LNCaP clone FGC (cell line): ENCODE measurements at regions not wholly inside any gene's neighbourhood (a gene's known extent, or its start where the extent isn't known, plus 50 kb on each side); places are given as distances from the start of the nearest gene placed in this dataset.
"Not testable (repeated sequence)": the region's sequence is repeated elsewhere in the genome, so short reads cannot be mapped to it uniquely, and the experiment has no call there.

Experiments used
- DNase-seq: peaks from one replicate; pipeline ENCODE4 v3.0.0-alpha.2; 2011; ENCODE audit warnings: low read depth
- H3K4me3 ChIP-seq: 2 replicates; pipeline ENCODE4 v1.5.1; 2011; ENCODE audit warnings: mild to moderate bottlenecking, low read depth, low read length, control low read depth
- TF ChIP-seq, protein P1 (sequence below): IDR thresholded peaks from 2 replicates; pipeline ENCODE4 v1.5.1; 2012; ENCODE audit warnings: mild to moderate bottlenecking; ENCODE audit not compliant: control insufficient read depth, insufficient read depth; ENCODE audit errors: extremely low read depth

DNA sequence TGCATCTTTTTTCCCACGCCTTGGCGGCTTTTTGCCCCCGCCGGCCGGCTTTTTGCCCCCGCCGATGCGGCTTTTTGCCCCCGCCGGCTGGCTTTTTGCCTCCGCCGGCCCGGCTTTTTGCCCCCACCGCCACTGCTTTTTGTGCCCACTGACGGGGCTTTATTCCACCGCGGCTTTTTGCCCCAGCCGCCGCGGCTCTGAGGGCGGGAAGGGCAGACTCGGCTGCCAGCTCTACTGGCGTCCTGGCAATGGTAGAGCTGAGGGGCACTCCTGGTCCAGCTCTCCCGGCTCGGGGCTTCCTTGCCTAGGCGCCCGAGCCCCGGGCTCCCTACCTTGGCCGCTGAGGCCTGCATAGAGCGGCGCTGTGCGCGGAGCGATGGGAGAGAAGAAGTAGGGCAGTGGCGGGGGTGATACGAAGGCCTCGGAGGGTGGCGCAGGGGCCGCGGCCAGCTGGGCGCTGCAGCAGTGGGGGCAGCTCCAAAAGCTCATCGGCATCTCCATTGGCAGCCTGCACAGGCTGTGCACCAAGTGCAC, 591.4 kb downstream of the TP53TG3F start:
- no peak overlapping the region for H3K4me3 ChIP-seq
- TF ChIP-seq, protein P1, sequence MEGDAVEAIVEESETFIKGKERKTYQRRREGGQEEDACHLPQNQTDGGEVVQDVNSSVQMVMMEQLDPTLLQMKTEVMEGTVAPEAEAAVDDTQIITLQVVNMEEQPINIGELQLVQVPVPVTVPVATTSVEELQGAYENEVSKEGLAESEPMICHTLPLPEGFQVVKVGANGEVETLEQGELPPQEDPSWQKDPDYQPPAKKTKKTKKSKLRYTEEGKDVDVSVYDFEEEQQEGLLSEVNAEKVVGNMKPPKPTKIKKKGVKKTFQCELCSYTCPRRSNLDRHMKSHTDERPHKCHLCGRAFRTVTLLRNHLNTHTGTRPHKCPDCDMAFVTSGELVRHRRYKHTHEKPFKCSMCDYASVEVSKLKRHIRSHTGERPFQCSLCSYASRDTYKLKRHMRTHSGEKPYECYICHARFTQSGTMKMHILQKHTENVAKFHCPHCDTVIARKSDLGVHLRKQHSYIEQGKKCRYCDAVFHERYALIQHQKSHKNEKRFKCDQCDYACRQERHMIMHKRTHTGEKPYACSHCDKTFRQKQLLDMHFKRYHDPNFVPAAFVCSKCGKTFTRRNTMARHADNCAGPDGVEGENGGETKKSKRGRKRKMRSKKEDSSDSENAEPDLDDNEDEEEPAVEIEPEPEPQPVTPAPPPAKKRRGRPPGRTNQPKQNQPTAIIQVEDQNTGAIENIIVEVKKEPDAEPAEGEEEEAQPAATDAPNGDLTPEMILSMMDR, result no peak
- no peak for DNase-seq

DNA sequence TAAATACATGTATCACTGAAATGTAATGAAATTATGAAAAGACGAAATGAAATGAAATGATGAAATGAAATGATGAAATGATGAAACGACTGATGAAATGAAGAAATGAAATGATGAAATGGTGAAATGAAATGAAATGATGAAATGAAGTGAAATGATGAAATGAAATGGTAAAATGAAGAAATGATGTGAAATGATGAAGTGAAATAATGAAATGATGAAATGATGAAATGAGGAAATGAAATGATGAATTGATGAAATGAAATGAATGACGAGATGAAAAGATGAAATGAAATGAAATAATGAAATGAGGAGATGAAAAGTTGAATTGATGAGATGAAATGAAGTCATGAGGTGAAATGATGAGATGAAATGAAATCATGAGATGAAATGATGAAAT, 594.7 kb downstream of the TP53TG3F start:
- DNase-seq, result no peak
- H3K4me3 ChIP-seq, result no peak overlapping the region
- TF ChIP-seq, protein P1, result no peak

GRCh38 chr16:34054969-34055368, 595.6 kb downstream of the TP53TG3F start:
- no peak for DNase-seq
- TF ChIP-seq, protein P1, result no peak
- H3K4me3 ChIP-seq, result no peak overlapping the region

DNA sequence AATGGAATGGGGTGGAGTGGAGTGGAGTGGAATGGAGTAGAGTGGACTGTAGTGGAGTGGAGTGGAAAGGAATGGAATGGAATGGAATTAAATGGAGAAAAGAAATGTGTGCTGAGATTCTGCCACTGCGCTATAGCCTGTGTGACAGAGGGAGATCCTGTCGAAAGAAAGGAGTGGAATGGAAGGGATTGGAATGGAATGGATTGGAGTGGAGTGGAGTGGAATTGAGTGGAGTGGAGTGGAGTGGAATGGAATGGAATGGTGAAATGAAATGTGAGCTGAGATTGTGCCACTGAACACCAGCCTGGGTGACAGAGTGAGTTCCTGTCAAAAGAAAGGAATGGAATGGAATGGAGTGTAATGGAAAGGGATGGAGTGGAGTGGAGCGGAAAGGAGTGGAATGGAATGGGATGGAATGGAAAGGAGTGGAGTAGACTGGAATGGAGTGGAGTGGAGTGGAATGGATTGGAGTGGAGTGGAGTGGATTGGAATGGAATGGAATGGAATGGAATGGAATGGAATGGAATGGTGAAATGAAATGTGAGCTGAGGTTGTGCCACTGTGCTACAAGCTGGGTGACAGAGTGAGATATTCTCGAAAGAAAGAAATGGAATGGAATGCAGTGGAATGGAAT, 603.3 kb downstream of the TP53TG3F start:
- DNase-seq, H3K4me3 ChIP-seq: not testable (repeated sequence)

GRCh38 chr16:34063498-34064157, 604.2 kb downstream of the TP53TG3F start:
- not testable (repeated sequence) for H3K4me3 ChIP-seq, DNase-seq

DNA sequence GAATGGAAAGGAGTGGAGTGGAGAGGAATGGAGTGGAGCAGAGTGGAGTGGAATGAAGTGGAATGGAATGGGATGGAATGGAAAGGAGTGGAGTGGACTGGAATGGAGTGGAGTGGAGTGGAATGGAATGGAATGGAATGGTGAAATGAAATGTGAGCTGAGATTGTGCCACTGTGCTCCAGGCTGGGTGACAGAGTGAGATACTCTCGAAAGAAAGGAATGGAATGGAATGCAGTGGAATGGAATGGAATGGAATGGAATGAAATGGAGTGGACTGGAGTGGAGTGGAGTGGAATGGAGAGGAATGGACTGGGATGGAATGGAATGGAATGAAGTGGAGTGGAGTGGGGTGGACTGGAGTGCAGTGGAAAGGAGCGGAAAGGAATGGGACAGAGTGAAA, 605.2 kb downstream of the TP53TG3F start:
- not testable (repeated sequence) for H3K4me3 ChIP-seq, DNase-seq

- not testable (repeated sequence) for DNase-seq, H3K4me3 ChIP-seq
Observed at GRCh38 chr16:34069731-34070130, 610.3 kb downstream of the TP53TG3F start.

GRCh38 chr16:34078691-34079090, 619.3 kb downstream of the TP53TG3F start:
- H3K4me3 ChIP-seq, result no peak overlapping the region
- TF ChIP-seq, protein P1, result no peak
- peak; percentile 10 for DNase-seq

DNA sequence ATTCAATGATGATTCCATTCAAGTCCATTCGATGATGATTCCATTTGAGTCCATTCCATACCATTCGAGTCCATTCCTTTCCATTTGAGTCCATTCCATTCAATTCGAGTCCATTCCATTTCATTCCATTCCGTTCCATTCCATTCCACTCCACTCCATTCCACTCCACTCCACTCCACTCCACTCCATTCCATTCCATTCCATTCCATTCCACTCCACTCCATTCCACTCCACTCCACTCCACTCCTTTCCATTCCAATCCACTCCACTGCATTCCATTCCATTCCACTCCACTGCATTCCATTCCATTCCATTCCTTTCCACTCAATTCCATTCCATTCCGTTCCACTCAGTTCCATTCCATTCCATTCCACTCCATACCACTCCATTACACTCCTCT, 625.6 kb downstream of the TP53TG3F start:
- H3K4me3 ChIP-seq, DNase-seq: not testable (repeated sequence)

- DNase-seq, H3K4me3 ChIP-seq: not testable (repeated sequence)
Observed at GRCh38 chr16:34095006-34095405, 635.6 kb downstream of the TP53TG3F start.

GRCh38 chr16:34096911-34097310, 637.5 kb downstream of the TP53TG3F start:
- not testable (repeated sequence) for H3K4me3 ChIP-seq, DNase-seq

GRCh38 chr16:34097326-34097725, 637.9 kb downstream of the TP53TG3F start:
- not testable (repeated sequence) for DNase-seq, H3K4me3 ChIP-seq

- DNase-seq, H3K4me3 ChIP-seq: not testable (repeated sequence)
Observed at GRCh38 chr16:34098033-34098432, 638.6 kb downstream of the TP53TG3F start.

GRCh38 chr16:34099028-34099427, 639.6 kb downstream of the TP53TG3F start:
- DNase-seq, H3K4me3 ChIP-seq: not testable (repeated sequence)
